H1 (cell line): ENCODE measurements at regions not wholly inside any gene's neighbourhood (a gene's known extent, or its start where the extent isn't known, plus 50 kb on each side); places are given as distances from the start of the nearest gene placed in this dataset.

Experiments
- CTCF ChIA-PET: fragments of 300-600 bp; sonication (Branson Sonifier 250); formaldehyde crosslinking; loops from one replicate; lab custom pipeline; 2021; ENCODE audit not compliant: partially characterized antibody; lab: Charles Lee
- POLR2A ChIA-PET: fragments of 300-600 bp; sonication (Branson Sonifier 250); formaldehyde crosslinking; loops from one replicate; lab custom pipeline; 2021; ENCODE audit warnings: inconsistent platforms; ENCODE audit not compliant: partially characterized antibody; lab: Charles Lee
- DNase-seq, 2 experiments: peaks; one replicate each; pipeline versions ENCODE4 v3.0.0 to v3.0.0-alpha.2; 2010 to 2022; ENCODE audit warnings: low spot score in 2 of 2, low read depth in 1 of 2, mixed read lengths in 1 of 2
- FAIRE-seq: peaks from 2 replicates; lab custom pipeline; 2011; peaks lifted over from hg19 to GRCh38; lab: Jason Lieb, UNC
- H2AFZ ChIP-seq: 2 replicates; pipeline ENCODE4 v1.8.1; 2012; ENCODE audit warnings: low read length, inconsistent platforms
- H2AK5ac ChIP-seq: 2 replicates; pipeline ENCODE4 v1.6.1; 2013; ENCODE audit warnings: low read depth, low read length
- H2BK120ac ChIP-seq: replicated peaks from 2 replicates; pipeline ENCODE3; 2013; ENCODE audit warnings: low read depth, low read length, inconsistent platforms
- H2BK12ac ChIP-seq: 2 replicates; pipeline ENCODE4 v1.6.1; 2013; ENCODE audit warnings: low read depth, low read length
- H2BK15ac ChIP-seq: 2 replicates; pipeline ENCODE4 v1.6.1; 2013; ENCODE audit warnings: low read length
- H2BK20ac ChIP-seq: 2 replicates; pipeline ENCODE4 v1.6.1; 2013; ENCODE audit warnings: low read length
- H2BK5ac ChIP-seq: 2 replicates; pipeline ENCODE4 v1.6.1; 2013; ENCODE audit warnings: low read depth, low read length
- H3K14ac ChIP-seq: 2 replicates; pipeline ENCODE4 v1.6.1; 2013; ENCODE audit warnings: inconsistent platforms; ENCODE audit not compliant: insufficient read length
- H3K18ac ChIP-seq: 2 replicates; pipeline ENCODE4 v1.6.1; 2013; ENCODE audit warnings: low read length; ENCODE audit errors: extremely low read depth
- H3K23ac ChIP-seq: 2 replicates; pipeline ENCODE4 v1.6.1; 2013; ENCODE audit warnings: inconsistent platforms; ENCODE audit not compliant: insufficient read length
- H3K23me2 ChIP-seq: 2 replicates; pipeline ENCODE4 v1.6.1; 2013; ENCODE audit warnings: low read depth, low read length
- H3K27ac ChIP-seq: 2 replicates; pipeline ENCODE4 v1.6.1; 2011; ENCODE audit warnings: low read depth, low read length, inconsistent platforms
- H3K27me3 ChIP-seq, 4 experiments: replicated peaks in 1 of 4; 1 replicate in 1 of 4; 2 replicates in 3 of 4; pipeline versions ENCODE4 v1.6.1 to v1.8.1; 2011 to 2013; ENCODE audit warnings: low read length in 3 of 4, mild to moderate bottlenecking in 3 of 4, inconsistent platforms in 2 of 4, mixed read lengths in 2 of 4, moderate library complexity in 1 of 4; ENCODE audit not compliant: control insufficient read depth in 3 of 4, insufficient read depth in 3 of 4; ENCODE audit errors: extremely low read depth in 1 of 4
- H3K36me3 ChIP-seq, 4 experiments: 2 replicates each; pipeline versions ENCODE4 v1.6.1 to v1.8.1; 2011 to 2013; ENCODE audit warnings: mild to moderate bottlenecking in 4 of 4, low read length in 3 of 4, moderate library complexity in 2 of 4, control low read depth in 1 of 4, inconsistent platforms in 1 of 4; ENCODE audit not compliant: insufficient read depth in 4 of 4, control insufficient read depth in 2 of 4
- H3K4ac ChIP-seq: replicated peaks from 2 replicates; pipeline ENCODE3; 2013; ENCODE audit warnings: low read length, low read depth, mixed read lengths, inconsistent platforms; ENCODE audit not compliant: insufficient read length
- H3K4me1 ChIP-seq, 4 experiments: replicated peaks in 1 of 4; 1 replicate in 1 of 4; 2 replicates in 3 of 4; pipeline versions ENCODE4 v1.6.1 to v1.8.1; 2011 to 2013; ENCODE audit warnings: low read length in 3 of 4, inconsistent platforms in 2 of 4, mixed read lengths in 1 of 4; ENCODE audit not compliant: insufficient read depth in 4 of 4, control insufficient read depth in 3 of 4
- H3K4me2 ChIP-seq, 2 experiments: 2 replicates each; pipeline versions ENCODE4 v1.6.1 to v1.8.1; 2011 to 2013; ENCODE audit warnings: low read depth in 2 of 2, low read length in 2 of 2, control low read depth in 1 of 2, inconsistent platforms in 1 of 2, mild to moderate bottlenecking in 1 of 2; ENCODE audit not compliant: insufficient read depth in 1 of 2
- H3K4me3 ChIP-seq, 4 experiments: fragments of 200-600, 300-600 bp in 1 of 4; sonication (generic), shearing (Covaris generic), sonication (Bioruptor Twin) in 1 of 4; 2 replicates each; pipeline versions ENCODE4 v1.5.1 to v1.8.1; 2011 to 2016; ENCODE audit warnings: low read length in 4 of 4, low read depth in 3 of 4, control low read depth in 2 of 4, inconsistent platforms in 2 of 4, mild to moderate bottlenecking in 2 of 4, mixed read lengths in 1 of 4, moderate library complexity in 1 of 4; ENCODE audit not compliant: insufficient read depth in 2 of 4; ENCODE audit errors: extremely low read depth in 1 of 4
- H3K56ac ChIP-seq: replicated peaks from 2 replicates; pipeline ENCODE3; 2013; ENCODE audit warnings: low read depth, mild to moderate bottlenecking, mixed read lengths, low read length, inconsistent platforms; ENCODE audit not compliant: insufficient read length
- H3K79me1 ChIP-seq: 2 replicates; pipeline ENCODE4 v1.6.1; 2013; ENCODE audit warnings: low read depth, low read length, control low read depth
- H3K79me2 ChIP-seq, 2 experiments: 2 replicates each; pipeline versions ENCODE4 v1.6.1 to v1.8.1; 2012 to 2013; ENCODE audit warnings: low read length in 2 of 2, mild to moderate bottlenecking in 2 of 2, inconsistent platforms in 1 of 2; ENCODE audit not compliant: insufficient read depth in 2 of 2, control insufficient read depth in 1 of 2
- H3K9ac ChIP-seq, 4 experiments: replicated peaks in 1 of 4; 1 replicate in 1 of 4; 2 replicates in 3 of 4; pipeline versions ENCODE4 v1.6.1 to v1.8.1; 2011 to 2013; ENCODE audit warnings: low read depth in 3 of 4, low read length in 3 of 4, control low read depth in 2 of 4, mild to moderate bottlenecking in 2 of 4, moderate library complexity in 2 of 4, inconsistent platforms in 1 of 4; ENCODE audit errors: extremely low read depth in 1 of 4
- H3K9me3 ChIP-seq, 2 experiments: 2 replicates each; pipeline versions ENCODE4 v1.6.1 to v1.8.1; 2012 to 2013; ENCODE audit warnings: mild to moderate bottlenecking in 2 of 2, moderate library complexity in 2 of 2, control low read depth in 1 of 2, inconsistent platforms in 1 of 2, low read depth in 1 of 2, low read length in 1 of 2, mixed read lengths in 1 of 2; ENCODE audit not compliant: insufficient read depth in 2 of 2
- H4K20me1 ChIP-seq, 2 experiments: replicated peaks in 1 of 2; 2 replicates each; pipeline versions ENCODE3 to v1.8.1; 2011 to 2013; ENCODE audit warnings: inconsistent platforms in 2 of 2, low read length in 2 of 2, mild to moderate bottlenecking in 1 of 2; ENCODE audit not compliant: insufficient read depth in 2 of 2, control insufficient read depth in 1 of 2
- H4K5ac ChIP-seq: 2 replicates; pipeline ENCODE4 v1.6.1; 2013; ENCODE audit warnings: low read length, low read depth, mixed read lengths, inconsistent platforms; ENCODE audit not compliant: insufficient read length
- H4K8ac ChIP-seq: 2 replicates; pipeline ENCODE4 v1.8.0; 2013; ENCODE audit warnings: mild to moderate bottlenecking, moderate library complexity, low read length, inconsistent platforms; ENCODE audit not compliant: insufficient read depth; ENCODE audit errors: extremely low read depth
- H4K91ac ChIP-seq: replicated peaks from 2 replicates; pipeline ENCODE3; 2013; ENCODE audit warnings: low read length, mixed read lengths, inconsistent platforms; ENCODE audit not compliant: insufficient read length
- BCL11A ChIP-seq, 2 experiments: IDR thresholded peaks; one replicate each; pipeline ENCODE4 v1.6.1; 2011; ENCODE audit warnings: low read depth in 2 of 2, low read length in 2 of 2, mild to moderate bottlenecking in 2 of 2
- CTBP2 ChIP-seq: IDR thresholded peaks from 2 replicates; pipeline ENCODE4 v1.7.0; 2011; ENCODE audit warnings: borderline replicate concordance, mild to moderate bottlenecking, moderate library complexity, mixed read lengths, low read length; ENCODE audit not compliant: insufficient read depth, insufficient read length
- NRF1 ChIP-seq: IDR thresholded peaks from 2 replicates; pipeline ENCODE4 v1.6.1; 2011; ENCODE audit warnings: mild to moderate bottlenecking, low read depth, low read length, improper control_type of control experiment
- SAP30 ChIP-seq: fragments of 300-600 bp; sonication (generic); IDR thresholded peaks from 2 replicates; pipeline ENCODE4 v1.7.1; 2012; ENCODE audit warnings: low read length, moderate library complexity, mild to moderate bottlenecking, inconsistent platforms; ENCODE audit not compliant: insufficient read depth, insufficient replicate concordance
- WGBS, 2 experiments: shearing (Covaris generic) in 1 of 2; methylation state at CpG; one replicate each; pipeline versions ENCODE4 v1.1.6 to v1.1.7; 2013 to 2015; ENCODE audit warnings: low lambda C conversion rate in 2 of 2, mixed read lengths in 2 of 2, inconsistent platforms in 1 of 2, low coverage in 1 of 2, missing lambda C conversion rate in 1 of 2; ENCODE audit not compliant: insufficient replicate concordance in 2 of 2, insufficient coverage in 1 of 2, insufficient read length in 1 of 2; ENCODE audit errors: extremely low coverage in 1 of 2, missing lambda C conversion rate in 1 of 2; 5-methylcytosine and 5-hydroxymethylcytosine counted together

DNA sequence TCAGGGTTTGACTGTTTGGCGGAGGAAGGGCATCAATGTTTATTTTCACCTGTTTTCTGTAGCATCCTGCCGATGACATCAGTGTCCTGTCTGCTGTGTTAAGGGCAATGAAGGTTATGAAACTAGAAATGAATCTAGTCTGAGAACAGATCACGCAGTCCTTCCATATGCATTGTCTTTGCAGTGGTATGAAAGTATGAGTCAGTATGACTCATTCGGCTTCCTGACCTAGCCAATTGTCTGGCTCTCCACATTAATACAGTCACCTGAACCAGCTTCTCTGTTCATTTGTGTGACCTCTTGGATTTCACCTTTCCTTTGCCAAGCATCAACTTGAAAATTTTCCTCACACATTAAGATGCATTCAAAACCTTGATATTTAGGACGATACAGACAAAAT, 353.8 kb downstream of the RND3 start:
- DNase-seq = no peak
- WGBS, 2 experiments = 92% methylated on average over 5 of the region's 5 CpGs; no CpG with 5 or more reads in 1 of the 2 experiments
- FAIRE-seq = no peak
- POLR2A ChIA-PET = no interaction called here
- H3K23ac ChIP-seq = no peak overlapping the region
- H4K5ac ChIP-seq = no peak overlapping the region
- H3K27ac ChIP-seq = no peak overlapping the region
- no peak overlapping the region for H4K91ac ChIP-seq
- no peak overlapping the region for H2BK5ac ChIP-seq
- peaks cover 0 to 3% (median 0%) of the 10 kb centered on the region in 4 experiments; a peak in 1 of 7 replicates for H3K4me1 ChIP-seq
- H2BK120ac ChIP-seq = no peak overlapping the region
- TF ChIP-seq SAP30 (no peak), BCL11A (IDR thresholded peaks at IDR 0.05; ENCODE audit: low read depth in 2 of 2, low read length in 2 of 2) (no peak), NRF1 (no peak), CTBP2 (no peak)
- H4K8ac ChIP-seq = no peak overlapping the region
- H3K4ac ChIP-seq = no peak overlapping the region
- H2BK15ac ChIP-seq = 0 out of 2 replicates have a peak overlapping the region, but pooled peaks have one; percentile 65
- peaks cover 0 to 3% of the 10 kb centered on the region in 2 experiments; a peak in 1 of 4 replicates for H3K9me3 ChIP-seq
- H2AK5ac ChIP-seq = no peak overlapping the region
- H3K79me2 ChIP-seq = no peaks in the 10 kb centered on the region
- no peak overlapping the region for H3K14ac ChIP-seq
- no peaks in the 10 kb centered on the region for H3K79me1 ChIP-seq
- H3K23me2 ChIP-seq = no peaks in the 10 kb centered on the region
- no peak overlapping the region for H3K56ac ChIP-seq
- H2AFZ ChIP-seq = 0 out of 2 replicates have a peak overlapping the region, but pooled peaks have one; percentile 0
- no peak overlapping the region for H3K9ac ChIP-seq
- H3K27me3 ChIP-seq = no peaks in the 10 kb centered on the region
- H3K18ac ChIP-seq = no peak overlapping the region
- no peak overlapping the region for H3K4me3 ChIP-seq
- no peaks in the 10 kb centered on the region for H4K20me1 ChIP-seq
- H2BK12ac ChIP-seq = no peak overlapping the region
- H2BK20ac ChIP-seq = no peak overlapping the region
- no peak overlapping the region for H3K4me2 ChIP-seq
- no peaks in the 10 kb centered on the region for H3K36me3 ChIP-seq
- CTCF ChIA-PET = no interaction called here
